ENCODE measurements at regions not wholly inside any gene's neighbourhood (a gene's known extent, or its start where the extent isn't known, plus 50 kb on each side); places are given as distances from the start of the nearest gene placed in this dataset.
"Not testable (repeated sequence)": the region's sequence is repeated elsewhere in the genome, so short reads cannot be mapped to it uniquely, and the experiment has no call there.

GRCh38 chr3:901953-902778 lies 190.7 kb upstream of the CNTN6 start:
- ChIA-PET CTCF (interaction anchor here (0.6 kb wide), 1 partner anchor 109 kb away, joined by 4 read pairs; no protein-coding TSS in a partner anchor), POLR2A (ENCODE audit: low non-redundant PET) (no interaction called here)
- no peak overlapping the region for H3K27ac ChIP-seq
- no peak for DNase-seq (ENCODE audit: low spot score)
- TF ChIP-seq CTCF (conservative IDR thresholded peaks at IDR 0.05; ENCODE audit: low read depth) = 0 out of 2 replicates have a peak, but pooled peaks have one; percentile 18

- DNase-seq (ENCODE audit: low spot score) = no peak
- ChIA-PET CTCF (no interaction called here), POLR2A (ENCODE audit: low non-redundant PET) (no interaction called here)
- no peak for TF ChIP-seq CTCF (conservative IDR thresholded peaks at IDR 0.05; ENCODE audit: low read depth)
- no peak overlapping the region for H3K27ac ChIP-seq
Measured at GRCh38 chr3:905217-905616, 187.6 kb upstream of the CNTN6 start.

DNA sequence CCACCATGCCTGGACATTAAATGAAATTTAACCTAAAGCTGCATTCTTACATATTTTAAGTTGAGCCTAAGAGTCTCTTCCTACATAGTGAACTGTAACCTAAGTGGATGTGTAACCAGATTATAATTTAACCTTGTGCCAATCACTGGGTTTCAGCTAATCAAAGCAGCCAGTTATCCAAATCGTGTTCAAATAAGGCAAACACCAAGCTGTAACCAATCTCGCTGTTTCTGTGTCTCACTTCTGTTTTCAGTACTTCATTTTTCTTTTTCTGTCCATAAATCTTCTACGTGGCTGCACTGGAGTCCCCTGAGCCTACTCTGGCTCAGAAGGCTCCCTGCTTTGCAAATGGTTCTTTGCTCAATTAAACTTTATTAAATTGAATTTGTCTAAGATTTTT lies 186.1 kb upstream of the CNTN6 start:
- no peak overlapping the region for H3K27ac ChIP-seq
- CTCF ChIA-PET = no interaction called here
- no peak for TF ChIP-seq CTCF (conservative IDR thresholded peaks at IDR 0.05; ENCODE audit: low read depth)
- POLR2A ChIA-PET (ENCODE audit: low non-redundant PET) = no interaction called here
- no peak for DNase-seq (ENCODE audit: low spot score)

DNA sequence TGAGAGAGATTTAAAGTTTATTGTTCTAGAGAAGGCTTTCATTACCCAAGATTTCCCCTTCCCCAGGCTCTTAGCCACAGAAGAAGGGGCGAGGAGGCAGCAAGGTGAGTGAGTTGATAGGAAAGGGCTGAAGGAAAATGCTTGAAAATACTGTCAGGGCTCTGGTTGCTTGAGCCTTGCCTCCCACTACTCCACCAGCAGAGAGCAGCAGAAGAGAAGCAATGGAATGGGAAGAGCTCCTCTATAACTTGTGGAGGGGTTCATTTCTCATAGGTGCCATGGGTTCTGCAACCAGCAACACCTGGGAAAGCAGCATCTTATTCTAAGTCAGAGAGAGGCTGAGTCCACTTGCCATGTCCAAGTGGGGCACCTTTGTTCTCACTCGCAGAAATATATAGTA lies 184.0 kb upstream of the CNTN6 start:
- ChIA-PET POLR2A (ENCODE audit: low non-redundant PET) (no interaction called here), CTCF (interaction anchor here (0.6 kb wide), 1 partner anchor 178 kb away, joined by 3 read pairs; no protein-coding TSS in a partner anchor)
- no peak for TF ChIP-seq CTCF (conservative IDR thresholded peaks at IDR 0.05; ENCODE audit: low read depth)
- DNase-seq (ENCODE audit: low spot score) = no peak
- H3K27ac ChIP-seq = no peak overlapping the region

GRCh38 chr3:912717-913116 lies 180.1 kb upstream of the CNTN6 start:
- POLR2A ChIA-PET (ENCODE audit: low non-redundant PET); CTCF ChIA-PET; DNase-seq (ENCODE audit: low spot score); H3K27ac ChIP-seq: not testable (repeated sequence)

- ChIA-PET CTCF (no interaction called here), POLR2A (ENCODE audit: low non-redundant PET) (no interaction called here)
- TF ChIP-seq CTCF (conservative IDR thresholded peaks at IDR 0.05; ENCODE audit: low read depth) = no peak
Measured at GRCh38 chr3:923161-923910, 169.5 kb upstream of the CNTN6 start.

DNA sequence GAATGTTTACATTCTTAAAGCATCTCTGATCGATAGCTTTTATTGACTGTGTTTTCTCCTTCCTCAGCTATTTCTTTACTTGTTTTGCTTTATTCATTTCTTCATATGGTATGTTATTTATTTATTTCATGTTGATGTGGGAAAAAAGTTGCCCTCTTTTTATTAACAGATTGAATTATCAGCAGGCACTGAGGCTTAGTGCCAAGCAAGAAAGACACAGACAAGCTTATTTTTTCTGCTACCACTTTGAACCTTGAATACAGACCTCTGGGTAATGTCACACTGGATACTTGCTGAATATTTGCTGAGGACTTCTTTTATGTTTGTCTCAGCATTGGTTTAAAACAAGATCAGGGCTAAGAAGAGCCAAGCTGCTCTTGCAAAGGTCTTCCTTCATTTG lies 162.0 kb upstream of the CNTN6 start:
- no peak for TF ChIP-seq CTCF (conservative IDR thresholded peaks at IDR 0.05; ENCODE audit: low read depth)
- ChIA-PET POLR2A (ENCODE audit: low non-redundant PET) (no interaction called here), CTCF (no interaction called here)
- DNase-seq (ENCODE audit: low spot score) = no peak
- no peak overlapping the region for H3K27ac ChIP-seq

More at GRCh38 chr3:923161-923910, 169.5 kb upstream of the CNTN6 start:
- no peak overlapping the region for H3K27ac ChIP-seq
- no peak for DNase-seq (ENCODE audit: low spot score)
